ENCODE measurements at regions not wholly inside any gene's neighbourhood (a gene's known extent, or its start where the extent isn't known, plus 50 kb on each side); places are given as distances from the start of the nearest gene placed in this dataset.

DNA sequence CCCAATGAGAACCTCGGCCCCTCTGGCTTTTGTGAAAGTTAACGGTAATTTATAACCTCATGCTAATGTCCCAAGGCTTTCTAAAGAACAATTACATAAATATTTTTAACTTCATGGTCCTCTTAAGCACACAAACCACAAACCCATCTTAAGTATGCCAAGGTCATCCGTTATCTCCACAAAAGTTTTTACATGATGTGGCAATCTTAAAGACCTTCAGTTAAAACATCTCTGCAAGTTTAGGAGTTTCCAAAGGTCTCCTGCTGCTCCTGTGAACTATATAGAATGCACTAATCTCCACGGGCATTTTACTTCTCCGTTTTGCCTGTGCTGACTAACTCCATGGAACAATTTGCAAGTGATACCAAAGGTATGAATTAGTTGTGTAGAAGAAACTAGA is 228.2 kb downstream of the TLE1 start:
- DNase-seq (ENCODE audit: low spot score): no peak
- TF ChIP-seq, protein P1, sequence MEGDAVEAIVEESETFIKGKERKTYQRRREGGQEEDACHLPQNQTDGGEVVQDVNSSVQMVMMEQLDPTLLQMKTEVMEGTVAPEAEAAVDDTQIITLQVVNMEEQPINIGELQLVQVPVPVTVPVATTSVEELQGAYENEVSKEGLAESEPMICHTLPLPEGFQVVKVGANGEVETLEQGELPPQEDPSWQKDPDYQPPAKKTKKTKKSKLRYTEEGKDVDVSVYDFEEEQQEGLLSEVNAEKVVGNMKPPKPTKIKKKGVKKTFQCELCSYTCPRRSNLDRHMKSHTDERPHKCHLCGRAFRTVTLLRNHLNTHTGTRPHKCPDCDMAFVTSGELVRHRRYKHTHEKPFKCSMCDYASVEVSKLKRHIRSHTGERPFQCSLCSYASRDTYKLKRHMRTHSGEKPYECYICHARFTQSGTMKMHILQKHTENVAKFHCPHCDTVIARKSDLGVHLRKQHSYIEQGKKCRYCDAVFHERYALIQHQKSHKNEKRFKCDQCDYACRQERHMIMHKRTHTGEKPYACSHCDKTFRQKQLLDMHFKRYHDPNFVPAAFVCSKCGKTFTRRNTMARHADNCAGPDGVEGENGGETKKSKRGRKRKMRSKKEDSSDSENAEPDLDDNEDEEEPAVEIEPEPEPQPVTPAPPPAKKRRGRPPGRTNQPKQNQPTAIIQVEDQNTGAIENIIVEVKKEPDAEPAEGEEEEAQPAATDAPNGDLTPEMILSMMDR (IDR thresholded peaks at IDR 0.05; ENCODE audit: extremely low read depth, missing control alignments): no peak

DNA sequence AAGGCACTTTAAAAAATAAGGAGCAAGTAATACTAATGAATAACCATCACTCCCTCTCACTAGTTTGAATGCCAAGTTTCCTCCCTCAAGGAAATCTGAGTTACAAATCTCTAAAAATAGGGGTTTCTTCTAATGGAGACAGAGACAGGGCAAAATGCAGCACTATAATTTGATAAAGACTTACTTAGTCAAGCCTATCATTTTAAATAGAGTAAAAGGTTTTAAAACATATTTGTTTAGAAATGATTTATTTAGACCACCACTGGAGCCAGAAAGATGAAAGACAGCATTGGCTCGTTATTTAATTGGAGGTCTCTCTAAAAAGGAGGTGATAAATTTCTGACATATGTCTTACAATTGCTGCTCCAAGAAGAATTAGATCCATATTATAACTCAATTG is 228.7 kb downstream of the TLE1 start:
- no peak for DNase-seq (ENCODE audit: low spot score)
- TF ChIP-seq, protein P1 (IDR thresholded peaks at IDR 0.05; ENCODE audit: extremely low read depth, missing control alignments): no peak

DNA sequence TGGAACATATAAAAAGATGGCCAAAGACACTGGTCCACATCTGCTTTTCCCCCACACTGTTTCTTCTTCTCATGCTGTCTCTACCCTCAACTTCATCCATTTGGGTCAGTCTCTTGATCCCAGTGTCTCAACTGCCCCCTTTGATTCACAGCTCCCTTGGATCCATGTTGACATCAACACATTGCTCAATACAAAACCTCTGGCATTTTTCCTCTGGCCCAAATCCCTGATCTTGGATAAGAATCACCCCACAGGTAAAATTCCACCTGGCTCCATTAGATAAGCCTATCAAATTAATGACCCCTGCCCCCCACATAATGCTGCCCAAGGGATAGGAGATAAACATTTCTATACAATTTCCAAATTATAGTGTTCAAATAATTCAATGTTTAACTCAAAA is 229.8 kb downstream of the TLE1 start:
- DNase-seq (ENCODE audit: low spot score): no peak

DNA sequence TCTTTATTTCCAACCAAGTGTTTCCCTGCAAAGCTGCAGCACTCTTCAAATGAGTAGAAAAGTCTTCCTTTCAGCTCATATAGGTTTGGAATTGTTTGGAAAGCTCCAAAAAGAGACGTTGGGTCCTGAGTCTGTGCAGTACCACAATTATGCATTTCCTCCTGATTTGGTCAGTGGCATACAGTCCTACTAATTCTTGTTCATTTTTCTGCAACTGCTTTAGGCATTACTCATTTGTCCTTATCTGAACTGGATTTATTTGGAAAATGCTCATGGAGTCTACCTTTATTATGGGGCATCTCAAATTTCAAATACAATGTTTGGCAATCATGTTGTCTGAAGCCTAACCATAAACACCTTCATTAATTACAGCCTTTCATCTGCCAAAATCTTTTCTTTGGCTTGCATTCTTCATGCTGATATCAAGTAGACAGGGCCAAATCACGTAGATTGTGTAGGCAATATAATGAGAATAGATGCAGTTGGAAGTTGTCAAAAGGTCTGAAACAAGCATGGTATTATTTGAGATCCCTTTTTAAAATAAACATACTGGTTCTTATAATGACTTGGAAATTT is 232.8 kb downstream of the TLE1 start:
- TF ChIP-seq, protein P1 (IDR thresholded peaks at IDR 0.05; ENCODE audit: extremely low read depth, missing control alignments): no peak
- DNase-seq (ENCODE audit: low spot score): no peak

More for the DNA sequence above, 229.8 kb downstream of the TLE1 start:
- TF ChIP-seq, protein P1 (IDR thresholded peaks at IDR 0.05; ENCODE audit: extremely low read depth, missing control alignments): no peak

DNA sequence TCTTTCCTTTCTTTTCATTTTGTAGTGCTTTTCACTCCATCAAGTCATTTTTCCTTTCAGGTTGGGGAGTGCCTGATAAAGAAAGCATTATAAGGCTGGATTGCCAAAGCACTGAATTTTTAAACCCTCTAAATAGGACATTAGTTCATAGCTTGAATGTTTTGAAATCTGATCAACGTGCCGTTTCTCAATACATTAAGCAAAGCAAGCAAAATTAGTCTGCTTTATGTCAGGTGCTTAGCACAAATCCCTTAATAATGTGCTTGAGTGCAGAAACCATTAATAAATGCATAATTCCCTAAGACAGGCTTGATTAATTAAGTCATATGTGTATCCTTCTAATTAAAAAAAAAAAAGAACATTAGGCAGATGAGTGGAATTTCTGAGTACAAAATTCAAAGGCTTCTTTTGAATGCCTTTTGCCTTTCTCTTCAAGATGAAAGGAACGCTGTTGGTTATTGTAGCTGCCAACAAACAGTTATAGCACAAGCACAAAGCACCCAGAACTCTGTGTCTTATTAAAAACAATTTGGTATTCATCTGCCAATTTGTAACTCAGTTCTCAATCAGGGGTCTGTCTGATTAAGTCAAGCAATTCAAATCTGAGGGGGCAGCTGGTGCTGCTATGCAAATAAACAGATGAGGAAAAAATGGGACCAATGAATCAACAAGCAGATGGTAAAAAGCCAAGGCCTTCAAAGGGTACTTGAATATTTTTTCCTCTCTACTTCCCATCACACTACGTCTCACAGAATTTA is 233.7 kb downstream of the TLE1 start:
- TF ChIP-seq, protein P1 (IDR thresholded peaks at IDR 0.05; ENCODE audit: extremely low read depth, missing control alignments): no peak
- DNase-seq (ENCODE audit: low spot score): no peak

DNA sequence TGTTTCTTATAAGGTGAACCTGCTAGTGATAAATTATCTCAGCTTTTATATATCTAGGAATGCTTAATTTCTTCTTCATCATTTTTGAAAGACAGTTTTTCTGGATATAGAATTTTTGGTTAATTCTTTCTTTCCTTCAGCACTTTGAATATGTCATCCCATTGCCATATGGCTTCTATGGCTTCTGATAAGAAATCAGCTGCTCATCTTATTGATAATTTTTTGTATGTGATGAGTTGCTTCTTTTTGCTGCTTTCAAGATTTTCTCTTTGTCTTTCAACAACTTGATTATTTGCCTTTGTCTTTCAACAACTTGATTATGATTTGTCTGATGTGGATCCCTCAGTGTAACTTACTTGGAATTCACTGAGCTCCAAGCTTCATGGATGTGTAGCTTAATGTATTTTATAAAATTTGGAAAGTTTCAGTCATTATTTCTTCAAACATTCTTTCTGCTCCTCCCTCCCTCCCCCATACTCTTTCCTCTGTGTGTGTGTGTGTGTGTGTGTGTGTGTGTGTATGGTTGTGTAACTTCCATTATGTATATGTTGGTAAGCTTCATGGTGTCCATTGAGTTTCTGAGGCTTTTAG is 243.9 kb downstream of the TLE1 start:
- DNase-seq (ENCODE audit: low spot score): no peak
- TF ChIP-seq, protein P1 (IDR thresholded peaks at IDR 0.05; ENCODE audit: extremely low read depth, missing control alignments): no peak

DNA sequence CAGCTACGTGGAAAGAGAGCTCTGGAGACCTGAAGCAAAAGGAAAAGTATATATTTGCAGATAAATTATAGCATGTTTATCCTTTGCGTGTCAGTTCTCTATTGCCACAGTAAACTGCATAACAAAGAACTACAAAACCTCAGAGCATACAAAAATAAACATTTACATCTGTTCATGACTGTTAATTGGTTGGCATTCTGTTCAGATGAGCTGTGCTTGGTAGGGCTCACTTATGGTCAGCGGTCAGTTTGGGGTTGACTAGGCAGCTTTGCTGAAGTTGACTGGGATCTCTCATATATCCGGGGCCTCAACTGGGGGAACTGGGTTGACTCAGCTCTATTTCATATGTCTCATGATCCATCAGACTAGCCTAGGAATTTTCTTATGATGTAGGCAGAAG is 257.7 kb downstream of the TLE1 start:
- DNase-seq (ENCODE audit: low spot score): no peak

More for the DNA sequence above, 257.7 kb downstream of the TLE1 start:
- TF ChIP-seq, protein P1 (IDR thresholded peaks at IDR 0.05; ENCODE audit: extremely low read depth, missing control alignments): no peak
